RWPE2 (cell line): ENCODE measurements at regions not wholly inside any gene's neighbourhood (a gene's known extent, or its start where the extent isn't known, plus 50 kb on each side); places are given as distances from the start of the nearest gene placed in this dataset.
"Not testable (repeated sequence)": the region's sequence is repeated elsewhere in the genome, so short reads cannot be mapped to it uniquely, and the experiment has no call there.

Experiments used
- ATAC-seq: fragments of 200-7000 bp; cut with Tn5 transposase; 3 replicates; pipeline ENCODE4 v1.9.1; 2021; ENCODE audit warnings: low read depth
- DNase-seq: peaks from one replicate; pipeline ENCODE4 v3.0.0-alpha.2; 2020; ENCODE audit warnings: low spot score
- H3K27ac ChIP-seq: fragments of 450-650 bp; 2 replicates; pipeline ENCODE4 v1.5.1; 2017; ENCODE audit warnings: mild to moderate bottlenecking; ENCODE audit not compliant: poor library complexity, severe bottlenecking
- H3K27me3 ChIP-seq: fragments of 250-450 bp; sonication (Bioruptor Pico); 2 replicates; pipeline ENCODE4 v1.5.1; 2021; ENCODE audit warnings: mild to moderate bottlenecking, moderate library complexity; ENCODE audit not compliant: insufficient read depth, poor library complexity, severe bottlenecking
- H3K36me3 ChIP-seq: fragments of 250-450 bp; sonication (Bioruptor Pico); 2 replicates; pipeline ENCODE4 v1.5.1; 2020; ENCODE audit warnings: low read depth, mild to moderate bottlenecking, moderate library complexity
- H3K4me1 ChIP-seq: fragments of 250-450 bp; sonication (Bioruptor Pico); 2 replicates; pipeline ENCODE4 v1.5.1; 2021; ENCODE audit warnings: mild to moderate bottlenecking, moderate library complexity; ENCODE audit not compliant: insufficient read depth, poor library complexity, severe bottlenecking
- H3K4me3 ChIP-seq: fragments of 250-450 bp; sonication (Bioruptor Pico); 2 replicates; pipeline ENCODE4 v1.5.1; 2021; ENCODE audit warnings: mild to moderate bottlenecking, moderate library complexity; ENCODE audit not compliant: severe bottlenecking
- H3K9me3 ChIP-seq: fragments of 250-450 bp; sonication (Bioruptor Pico); 2 replicates; pipeline ENCODE4 v1.5.1; 2021; ENCODE audit warnings: mild to moderate bottlenecking, moderate library complexity; ENCODE audit not compliant: severe bottlenecking

- not testable (repeated sequence) for H3K27me3 ChIP-seq, ATAC-seq, H3K4me3 ChIP-seq, H3K27ac ChIP-seq, H3K9me3 ChIP-seq, H3K4me1 ChIP-seq, DNase-seq, H3K36me3 ChIP-seq
Measured at GRCh38 chr2:91515966-91516365, 2824.5 kb downstream of the RPIA start.

- H3K4me3 ChIP-seq, H3K27ac ChIP-seq, H3K9me3 ChIP-seq, ATAC-seq, H3K27me3 ChIP-seq, H3K4me1 ChIP-seq, H3K36me3 ChIP-seq, DNase-seq: not testable (repeated sequence)
Measured at GRCh38 chr2:91516669-91517068, 2825.2 kb downstream of the RPIA start.

- not testable (repeated sequence) for H3K27ac ChIP-seq, H3K36me3 ChIP-seq, H3K4me1 ChIP-seq, H3K4me3 ChIP-seq, ATAC-seq, H3K9me3 ChIP-seq, H3K27me3 ChIP-seq, DNase-seq
Measured at GRCh38 chr2:91517846-91518245, 2826.4 kb downstream of the RPIA start.

- H3K4me1 ChIP-seq, DNase-seq, H3K36me3 ChIP-seq, H3K27ac ChIP-seq, H3K27me3 ChIP-seq, H3K9me3 ChIP-seq, ATAC-seq, H3K4me3 ChIP-seq: not testable (repeated sequence)
Measured at GRCh38 chr2:91518361-91518981, 2827.0 kb downstream of the RPIA start.

GRCh38 chr2:91519359-91519758 lies 2827.9 kb downstream of the RPIA start:
- not testable (repeated sequence) for H3K36me3 ChIP-seq, H3K9me3 ChIP-seq, H3K27me3 ChIP-seq, H3K4me3 ChIP-seq, H3K4me1 ChIP-seq, ATAC-seq, H3K27ac ChIP-seq, DNase-seq

GRCh38 chr2:91519914-91520313 lies 2828.4 kb downstream of the RPIA start:
- H3K36me3 ChIP-seq, DNase-seq, H3K4me1 ChIP-seq, ATAC-seq, H3K9me3 ChIP-seq, H3K27ac ChIP-seq, H3K27me3 ChIP-seq, H3K4me3 ChIP-seq: not testable (repeated sequence)

- DNase-seq, H3K27me3 ChIP-seq, H3K27ac ChIP-seq, H3K4me3 ChIP-seq, H3K4me1 ChIP-seq, ATAC-seq, H3K36me3 ChIP-seq, H3K9me3 ChIP-seq: not testable (repeated sequence)
Measured at GRCh38 chr2:91520523-91520922, 2829.1 kb downstream of the RPIA start.

- not testable (repeated sequence) for DNase-seq, H3K27me3 ChIP-seq, H3K4me3 ChIP-seq, H3K27ac ChIP-seq, H3K36me3 ChIP-seq, H3K9me3 ChIP-seq, H3K4me1 ChIP-seq, ATAC-seq
Measured at GRCh38 chr2:91520972-91521535, 2829.6 kb downstream of the RPIA start.

GRCh38 chr2:91521944-91522343 lies 2830.5 kb downstream of the RPIA start:
- not testable (repeated sequence) for H3K4me1 ChIP-seq, ATAC-seq, DNase-seq, H3K36me3 ChIP-seq, H3K9me3 ChIP-seq, H3K27ac ChIP-seq, H3K27me3 ChIP-seq, H3K4me3 ChIP-seq

GRCh38 chr2:91522877-91523276 lies 2831.4 kb downstream of the RPIA start:
- H3K9me3 ChIP-seq, DNase-seq, ATAC-seq, H3K27ac ChIP-seq, H3K4me1 ChIP-seq, H3K36me3 ChIP-seq, H3K27me3 ChIP-seq, H3K4me3 ChIP-seq: not testable (repeated sequence)

- not testable (repeated sequence) for H3K4me1 ChIP-seq, H3K36me3 ChIP-seq
Measured at GRCh38 chr2:91523751-91524150, 2832.3 kb downstream of the RPIA start.

GRCh38 chr2:91525587-91525986 lies 2834.1 kb downstream of the RPIA start:
- H3K9me3 ChIP-seq, H3K27me3 ChIP-seq, H3K4me1 ChIP-seq, ATAC-seq, H3K36me3 ChIP-seq, H3K4me3 ChIP-seq, H3K27ac ChIP-seq, DNase-seq: not testable (repeated sequence)

More at GRCh38 chr2:91523751-91524150, 2832.3 kb downstream of the RPIA start:
- H3K27ac ChIP-seq, ATAC-seq, DNase-seq, H3K4me3 ChIP-seq, H3K27me3 ChIP-seq, H3K9me3 ChIP-seq: not testable (repeated sequence)
